IPS-15b (cell line): ENCODE measurements at regions not wholly inside any gene's neighbourhood (a gene's known extent, or its start where the extent isn't known, plus 50 kb on each side); places are given as distances from the start of the nearest gene placed in this dataset.

Experiments
- H3K27me3 ChIP-seq: one replicate; pipeline ENCODE4 v1.6.1; 2013; ENCODE audit warnings: low read length; ENCODE audit not compliant: control insufficient read depth, insufficient read depth
- H3K36me3 ChIP-seq: one replicate; pipeline ENCODE4 v1.6.1; 2013; ENCODE audit warnings: low read length; ENCODE audit not compliant: control insufficient read depth, insufficient read depth
- H3K4me1 ChIP-seq: one replicate; pipeline ENCODE4 v1.6.1; 2013; ENCODE audit warnings: mild to moderate bottlenecking, low read length; ENCODE audit not compliant: control insufficient read depth, insufficient read depth
- H3K4me3 ChIP-seq: one replicate; pipeline ENCODE4 v1.5.1; 2013; ENCODE audit warnings: low read depth, low read length
- H3K9ac ChIP-seq: one replicate; pipeline ENCODE4 v1.6.1; 2013; ENCODE audit warnings: low read depth, mild to moderate bottlenecking, low read length
- H3K9me3 ChIP-seq: one replicate; pipeline ENCODE4 v1.6.1; 2013; ENCODE audit warnings: mild to moderate bottlenecking, low read length; ENCODE audit not compliant: control insufficient read depth, insufficient read depth

- H3K27me3 ChIP-seq: no peaks in the 10 kb centered on the region
- no peak overlapping the region for H3K9ac ChIP-seq
- no peaks in the 10 kb centered on the region for H3K4me1 ChIP-seq
- H3K9me3 ChIP-seq: peaks cover 3% of the 10 kb centered on the region
- H3K4me3 ChIP-seq: no peak overlapping the region
- no peaks in the 10 kb centered on the region for H3K36me3 ChIP-seq
Observed at GRCh38 chr1:5552787-5553484, 439.3 kb downstream of the NPHP4 start.

- no peaks in the 10 kb centered on the region for H3K27me3 ChIP-seq
Observed at GRCh38 chr1:5551274-5551975, 440.8 kb downstream of the NPHP4 start.

GRCh38 chr1:5548266-5548665 lies 444.0 kb downstream of the NPHP4 start:
- no peak overlapping the region for H3K4me3 ChIP-seq
- no peaks in the 10 kb centered on the region for H3K27me3 ChIP-seq
- H3K9me3 ChIP-seq: no peaks in the 10 kb centered on the region
- H3K4me1 ChIP-seq: no peaks in the 10 kb centered on the region
- no peak overlapping the region for H3K9ac ChIP-seq
- no peaks in the 10 kb centered on the region for H3K36me3 ChIP-seq

More at GRCh38 chr1:5551274-5551975, 440.8 kb downstream of the NPHP4 start:
- peaks cover under 1% of the 10 kb centered on the region for H3K9me3 ChIP-seq
- no peaks in the 10 kb centered on the region for H3K4me1 ChIP-seq
- H3K4me3 ChIP-seq: no peak overlapping the region
- no peak overlapping the region for H3K9ac ChIP-seq
- no peaks in the 10 kb centered on the region for H3K36me3 ChIP-seq

GRCh38 chr1:5543235-5543634 lies 449.0 kb downstream of the NPHP4 start:
- Histone ChIP-seq H3K4me3 (no peak overlapping the region), H3K4me1 (no peaks in the 10 kb centered on the region), H3K36me3 (no peaks in the 10 kb centered on the region), H3K27me3 (no peaks in the 10 kb centered on the region), H3K9ac (no peak overlapping the region), H3K9me3 (no peaks in the 10 kb centered on the region)

GRCh38 chr1:5532811-5533210 lies 459.4 kb downstream of the NPHP4 start:
- no peaks in the 10 kb centered on the region for H3K36me3 ChIP-seq
- H3K4me1 ChIP-seq: no peaks in the 10 kb centered on the region
- no peaks in the 10 kb centered on the region for H3K9me3 ChIP-seq
- H3K4me3 ChIP-seq: no peak overlapping the region
- no peak overlapping the region for H3K9ac ChIP-seq
- peaks cover 2% of the 10 kb centered on the region for H3K27me3 ChIP-seq

GRCh38 chr1:5526822-5527551 lies 465.2 kb downstream of the NPHP4 start:
- Histone ChIP-seq H3K27me3 (peaks cover 8% of the 10 kb centered on the region), H3K4me1 (no peaks in the 10 kb centered on the region), H3K36me3 (no peaks in the 10 kb centered on the region), H3K9ac (no peak overlapping the region), H3K9me3 (no peaks in the 10 kb centered on the region), H3K4me3 (no peak overlapping the region)

- H3K9ac ChIP-seq: no peak overlapping the region
- H3K27me3 ChIP-seq: peaks cover 6% of the 10 kb centered on the region
- no peak overlapping the region for H3K4me3 ChIP-seq
- H3K4me1 ChIP-seq: no peaks in the 10 kb centered on the region
- no peaks in the 10 kb centered on the region for H3K9me3 ChIP-seq
- H3K36me3 ChIP-seq: no peaks in the 10 kb centered on the region
Observed at GRCh38 chr1:5526385-5526750, 465.9 kb downstream of the NPHP4 start.

GRCh38 chr1:5525597-5526384 lies 466.4 kb downstream of the NPHP4 start:
- Histone ChIP-seq H3K4me1 (no peaks in the 10 kb centered on the region), H3K9ac (no peak overlapping the region), H3K36me3 (no peaks in the 10 kb centered on the region), H3K9me3 (no peaks in the 10 kb centered on the region), H3K4me3 (no peak overlapping the region), H3K27me3 (peaks cover 6% of the 10 kb centered on the region)

GRCh38 chr1:5522531-5523145 lies 469.6 kb downstream of the NPHP4 start:
- Histone ChIP-seq H3K9me3 (no peaks in the 10 kb centered on the region), H3K4me3 (no peak overlapping the region), H3K27me3 (peaks cover 6% of the 10 kb centered on the region), H3K9ac (no peak overlapping the region), H3K4me1 (no peaks in the 10 kb centered on the region), H3K36me3 (no peaks in the 10 kb centered on the region)

- Histone ChIP-seq H3K36me3 (no peaks in the 10 kb centered on the region), H3K4me1 (no peaks in the 10 kb centered on the region), H3K4me3 (no peak overlapping the region), H3K27me3 (peaks cover 6% of the 10 kb centered on the region), H3K9me3 (no peaks in the 10 kb centered on the region), H3K9ac (no peak overlapping the region)
Observed at GRCh38 chr1:5519366-5520135, 472.7 kb downstream of the NPHP4 start.
